ENCODE measurements at regions not wholly inside any gene's neighbourhood (a gene's known extent, or its start where the extent isn't known, plus 50 kb on each side); places are given as distances from the start of the nearest gene placed in this dataset.

GRCh38 chr22:48713272-48714205 is 1114.1 kb downstream of the BRD1 start:
- TF ChIP-seq POLR2A (IDR thresholded peaks at IDR 0.05; ENCODE audit: low read depth, low read length) (no peak), SPI1 (IDR thresholded peaks at IDR 0.05; ENCODE audit: low read depth, low read length) (no peak), POLR2AphosphoS5 (IDR thresholded peaks at IDR 0.05; ENCODE audit: low read depth, low read length) (no peak)

Measured in GM12891 (cell line).